ENCODE measurements at regions not wholly inside any gene's neighbourhood (a gene's known extent, or its start where the extent isn't known, plus 50 kb on each side); places are given as distances from the start of the nearest gene placed in this dataset.

DNA sequence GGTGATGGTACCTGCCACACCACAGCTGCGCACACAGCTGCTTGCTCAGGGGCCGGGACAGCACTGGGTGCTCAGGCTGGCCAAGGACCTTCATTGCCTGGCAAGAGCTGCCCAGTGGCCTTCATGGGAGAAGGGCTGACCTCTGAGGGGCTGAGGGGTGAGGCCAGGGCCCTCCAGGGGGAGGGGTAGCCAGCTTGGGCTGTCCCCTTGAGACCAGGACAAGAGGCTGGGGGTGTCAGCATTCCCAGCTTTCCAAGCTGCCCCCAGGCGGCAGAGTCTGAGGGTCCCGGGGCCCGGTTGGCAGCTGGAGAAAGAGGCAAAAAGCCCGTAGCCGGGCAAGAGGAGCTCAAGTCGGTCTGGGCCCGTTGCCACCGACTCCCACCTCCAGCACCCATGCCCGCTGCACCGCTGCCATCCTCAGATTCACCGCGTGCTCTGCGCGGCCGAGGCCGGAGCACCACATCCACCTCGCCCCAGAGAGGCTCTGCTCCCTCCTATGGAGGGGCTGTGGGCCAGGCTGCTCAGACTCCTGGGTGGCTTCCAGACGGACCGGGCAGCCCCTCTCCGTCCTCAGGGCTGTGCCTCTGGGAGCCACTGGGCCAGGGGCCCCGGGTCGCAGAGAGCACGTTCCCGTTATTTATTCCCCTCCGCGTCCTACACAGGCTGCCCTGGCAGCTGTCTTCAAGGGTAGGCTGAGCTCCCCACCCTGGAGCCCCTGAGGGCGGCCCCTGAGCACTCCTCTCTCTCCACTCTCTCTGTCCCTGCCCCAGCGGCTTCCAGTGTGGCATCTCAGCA, 51.5 kb downstream of the PLXNA1 start:
- no peaks in the 10 kb centered on the region for H3K4me1 ChIP-seq (ENCODE audit: control insufficient read depth in 4 of 4, insufficient read depth in 4 of 4, low read length in 3 of 4)
- H3K27ac ChIP-seq (ENCODE audit: low read depth in 1 of 2, low read length in 2 of 2) = no peak overlapping the region
- no peak overlapping the region for H3K9ac ChIP-seq (ENCODE audit: low read depth in 1 of 2, low read length in 2 of 2)
- no peaks in the 10 kb centered on the region for H3K27me3 ChIP-seq (ENCODE audit: control insufficient read depth in 4 of 4, insufficient read depth in 4 of 4, low read length in 3 of 4)
- no peak for DNase-seq (ENCODE audit: low spot score)
- no peaks in the 10 kb centered on the region for H3K9me3 ChIP-seq (ENCODE audit: control insufficient read depth in 4 of 4, low read length in 3 of 4)
- H3K36me3 ChIP-seq (ENCODE audit: control insufficient read depth in 4 of 4, insufficient read depth in 3 of 4, low read depth in 1 of 4, low read length in 3 of 4) = peaks cover 0 to 14% (median 4%) of the 10 kb centered on the region in 4 donors
- 95% methylated on average over 30 of the region's 30 CpGs for WGBS
- no peak overlapping the region for H3K4me3 ChIP-seq (ENCODE audit: low read depth in 1 of 3, low read length in 3 of 3)
- no peak for TF ChIP-seq FOXA1 (IDR thresholded peaks at IDR 0.05)
- no peak for TF ChIP-seq JUND (IDR thresholded peaks at IDR 0.05)
- TF ChIP-seq, protein P1, sequence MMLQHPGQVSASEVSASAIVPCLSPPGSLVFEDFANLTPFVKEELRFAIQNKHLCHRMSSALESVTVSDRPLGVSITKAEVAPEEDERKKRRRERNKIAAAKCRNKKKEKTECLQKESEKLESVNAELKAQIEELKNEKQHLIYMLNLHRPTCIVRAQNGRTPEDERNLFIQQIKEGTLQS (IDR thresholded peaks at IDR 0.05) = no peak
- TF ChIP-seq, protein P2, sequence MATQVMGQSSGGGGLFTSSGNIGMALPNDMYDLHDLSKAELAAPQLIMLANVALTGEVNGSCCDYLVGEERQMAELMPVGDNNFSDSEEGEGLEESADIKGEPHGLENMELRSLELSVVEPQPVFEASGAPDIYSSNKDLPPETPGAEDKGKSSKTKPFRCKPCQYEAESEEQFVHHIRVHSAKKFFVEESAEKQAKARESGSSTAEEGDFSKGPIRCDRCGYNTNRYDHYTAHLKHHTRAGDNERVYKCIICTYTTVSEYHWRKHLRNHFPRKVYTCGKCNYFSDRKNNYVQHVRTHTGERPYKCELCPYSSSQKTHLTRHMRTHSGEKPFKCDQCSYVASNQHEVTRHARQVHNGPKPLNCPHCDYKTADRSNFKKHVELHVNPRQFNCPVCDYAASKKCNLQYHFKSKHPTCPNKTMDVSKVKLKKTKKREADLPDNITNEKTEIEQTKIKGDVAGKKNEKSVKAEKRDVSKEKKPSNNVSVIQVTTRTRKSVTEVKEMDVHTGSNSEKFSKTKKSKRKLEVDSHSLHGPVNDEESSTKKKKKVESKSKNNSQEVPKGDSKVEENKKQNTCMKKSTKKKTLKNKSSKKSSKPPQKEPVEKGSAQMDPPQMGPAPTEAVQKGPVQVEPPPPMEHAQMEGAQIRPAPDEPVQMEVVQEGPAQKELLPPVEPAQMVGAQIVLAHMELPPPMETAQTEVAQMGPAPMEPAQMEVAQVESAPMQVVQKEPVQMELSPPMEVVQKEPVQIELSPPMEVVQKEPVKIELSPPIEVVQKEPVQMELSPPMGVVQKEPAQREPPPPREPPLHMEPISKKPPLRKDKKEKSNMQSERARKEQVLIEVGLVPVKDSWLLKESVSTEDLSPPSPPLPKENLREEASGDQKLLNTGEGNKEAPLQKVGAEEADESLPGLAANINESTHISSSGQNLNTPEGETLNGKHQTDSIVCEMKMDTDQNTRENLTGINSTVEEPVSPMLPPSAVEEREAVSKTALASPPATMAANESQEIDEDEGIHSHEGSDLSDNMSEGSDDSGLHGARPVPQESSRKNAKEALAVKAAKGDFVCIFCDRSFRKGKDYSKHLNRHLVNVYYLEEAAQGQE (IDR thresholded peaks at IDR 0.05) = no peak
- TF ChIP-seq SP1 (IDR thresholded peaks at IDR 0.05) = no peak
- TF ChIP-seq YY1 (IDR thresholded peaks at IDR 0.05) = no peak
- TF ChIP-seq FOXA2 (IDR thresholded peaks at IDR 0.05) = no peak
- no peak for TF ChIP-seq RAD21 (IDR thresholded peaks at IDR 0.05)
- TF ChIP-seq NR2F2 (IDR thresholded peaks at IDR 0.05) = no peak
- TF ChIP-seq RXRA (IDR thresholded peaks at IDR 0.05) = no peak
- TF ChIP-seq, protein P3, sequence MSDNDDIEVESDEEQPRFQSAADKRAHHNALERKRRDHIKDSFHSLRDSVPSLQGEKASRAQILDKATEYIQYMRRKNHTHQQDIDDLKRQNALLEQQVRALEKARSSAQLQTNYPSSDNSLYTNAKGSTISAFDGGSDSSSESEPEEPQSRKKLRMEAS (IDR thresholded peaks at IDR 0.05) = no peak
- TF ChIP-seq, protein P4, sequence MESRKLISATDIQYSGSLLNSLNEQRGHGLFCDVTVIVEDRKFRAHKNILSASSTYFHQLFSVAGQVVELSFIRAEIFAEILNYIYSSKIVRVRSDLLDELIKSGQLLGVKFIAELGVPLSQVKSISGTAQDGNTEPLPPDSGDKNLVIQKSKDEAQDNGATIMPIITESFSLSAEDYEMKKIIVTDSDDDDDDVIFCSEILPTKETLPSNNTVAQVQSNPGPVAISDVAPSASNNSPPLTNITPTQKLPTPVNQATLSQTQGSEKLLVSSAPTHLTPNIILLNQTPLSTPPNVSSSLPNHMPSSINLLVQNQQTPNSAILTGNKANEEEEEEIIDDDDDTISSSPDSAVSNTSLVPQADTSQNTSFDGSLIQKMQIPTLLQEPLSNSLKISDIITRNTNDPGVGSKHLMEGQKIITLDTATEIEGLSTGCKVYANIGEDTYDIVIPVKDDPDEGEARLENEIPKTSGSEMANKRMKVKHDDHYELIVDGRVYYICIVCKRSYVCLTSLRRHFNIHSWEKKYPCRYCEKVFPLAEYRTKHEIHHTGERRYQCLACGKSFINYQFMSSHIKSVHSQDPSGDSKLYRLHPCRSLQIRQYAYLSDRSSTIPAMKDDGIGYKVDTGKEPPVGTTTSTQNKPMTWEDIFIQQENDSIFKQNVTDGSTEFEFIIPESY (IDR thresholded peaks at IDR 0.05) = no peak
- TF ChIP-seq HNF4A (conservative IDR thresholded peaks at IDR 0.05) = no peak
- no peak for TF ChIP-seq HNF4G (IDR thresholded peaks at IDR 0.05)
- TF ChIP-seq GABPA (IDR thresholded peaks at IDR 0.05 in 1 of 2, conservative IDR thresholded peaks at IDR 0.05 in 1 of 2) = no peak
- TF ChIP-seq EGR1 (IDR thresholded peaks at IDR 0.05; ENCODE audit: low read depth in 2 of 2) = no peak
- TF ChIP-seq TAF1 (conservative IDR thresholded peaks at IDR 0.05) = no peak
- TF ChIP-seq, protein P5, sequence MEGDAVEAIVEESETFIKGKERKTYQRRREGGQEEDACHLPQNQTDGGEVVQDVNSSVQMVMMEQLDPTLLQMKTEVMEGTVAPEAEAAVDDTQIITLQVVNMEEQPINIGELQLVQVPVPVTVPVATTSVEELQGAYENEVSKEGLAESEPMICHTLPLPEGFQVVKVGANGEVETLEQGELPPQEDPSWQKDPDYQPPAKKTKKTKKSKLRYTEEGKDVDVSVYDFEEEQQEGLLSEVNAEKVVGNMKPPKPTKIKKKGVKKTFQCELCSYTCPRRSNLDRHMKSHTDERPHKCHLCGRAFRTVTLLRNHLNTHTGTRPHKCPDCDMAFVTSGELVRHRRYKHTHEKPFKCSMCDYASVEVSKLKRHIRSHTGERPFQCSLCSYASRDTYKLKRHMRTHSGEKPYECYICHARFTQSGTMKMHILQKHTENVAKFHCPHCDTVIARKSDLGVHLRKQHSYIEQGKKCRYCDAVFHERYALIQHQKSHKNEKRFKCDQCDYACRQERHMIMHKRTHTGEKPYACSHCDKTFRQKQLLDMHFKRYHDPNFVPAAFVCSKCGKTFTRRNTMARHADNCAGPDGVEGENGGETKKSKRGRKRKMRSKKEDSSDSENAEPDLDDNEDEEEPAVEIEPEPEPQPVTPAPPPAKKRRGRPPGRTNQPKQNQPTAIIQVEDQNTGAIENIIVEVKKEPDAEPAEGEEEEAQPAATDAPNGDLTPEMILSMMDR (IDR thresholded peaks at IDR 0.05; ENCODE audit: low read depth, low read length, missing input control) = no peak
